ENCODE measurements at regions not wholly inside any gene's neighbourhood (a gene's known extent, or its start where the extent isn't known, plus 50 kb on each side); places are given as distances from the start of the nearest gene placed in this dataset.
"Not testable (repeated sequence)": the region's sequence is repeated elsewhere in the genome, so short reads cannot be mapped to it uniquely, and the experiment has no call there.

DNA sequence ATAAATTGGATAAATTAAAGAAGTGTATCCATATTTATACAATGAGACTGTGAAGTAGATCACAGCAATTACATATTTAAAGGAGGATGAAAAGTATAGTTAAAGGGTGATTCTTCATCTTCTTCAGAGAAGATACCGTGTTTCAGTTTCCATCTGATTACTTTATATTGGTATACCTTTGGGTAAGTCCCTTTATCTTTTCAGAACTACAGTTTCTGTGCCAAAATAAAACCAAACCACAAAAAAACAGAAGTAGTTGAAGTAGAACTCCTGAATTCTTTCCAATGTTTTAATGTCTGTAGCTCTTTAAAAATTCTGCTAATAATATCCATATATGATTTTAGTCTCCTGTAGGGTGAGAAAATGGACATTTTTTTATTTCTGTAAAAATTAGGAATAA lies 231.2 kb upstream of the LINC00305 start:
- no peak for DNase-seq

DNA sequence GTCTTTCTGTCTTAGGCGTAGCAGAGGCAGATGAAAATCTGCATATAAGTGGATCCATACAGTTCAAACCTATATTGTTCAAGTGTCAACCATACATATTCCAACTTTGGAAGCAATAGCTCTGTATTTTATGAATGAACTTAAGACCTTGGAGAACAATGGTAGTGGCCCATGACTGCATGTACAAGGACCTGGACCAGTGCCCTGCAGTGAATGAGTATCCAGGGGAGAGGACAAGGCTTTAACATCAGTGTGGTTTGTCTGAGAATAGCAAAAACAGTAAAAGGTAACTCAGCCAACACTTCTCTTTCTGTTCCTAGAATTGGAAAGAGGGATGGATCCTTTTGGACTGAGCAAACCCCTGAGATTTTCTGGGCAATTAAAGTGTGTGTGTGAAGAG lies 230.8 kb upstream of the LINC00305 start:
- no peak for DNase-seq

DNA sequence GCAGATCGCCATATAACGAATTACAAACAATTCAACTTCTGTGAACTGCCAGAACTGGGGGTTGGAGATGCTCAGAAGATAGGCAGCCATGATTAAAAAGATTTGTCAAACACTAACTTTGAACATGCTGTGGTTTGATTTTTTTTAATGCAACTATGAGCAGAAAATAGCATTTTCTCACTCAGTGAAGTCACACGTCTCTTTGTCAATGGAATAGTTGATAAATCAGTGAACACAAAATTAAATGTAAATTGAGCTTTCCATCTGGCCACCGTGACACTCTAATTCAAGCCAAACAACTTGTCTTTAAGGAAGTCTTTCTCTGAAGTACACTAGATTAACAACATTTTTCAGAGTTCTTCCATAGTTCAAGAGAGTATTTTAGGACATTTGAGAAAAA lies 228.6 kb upstream of the LINC00305 start:
- no peak for DNase-seq

DNA sequence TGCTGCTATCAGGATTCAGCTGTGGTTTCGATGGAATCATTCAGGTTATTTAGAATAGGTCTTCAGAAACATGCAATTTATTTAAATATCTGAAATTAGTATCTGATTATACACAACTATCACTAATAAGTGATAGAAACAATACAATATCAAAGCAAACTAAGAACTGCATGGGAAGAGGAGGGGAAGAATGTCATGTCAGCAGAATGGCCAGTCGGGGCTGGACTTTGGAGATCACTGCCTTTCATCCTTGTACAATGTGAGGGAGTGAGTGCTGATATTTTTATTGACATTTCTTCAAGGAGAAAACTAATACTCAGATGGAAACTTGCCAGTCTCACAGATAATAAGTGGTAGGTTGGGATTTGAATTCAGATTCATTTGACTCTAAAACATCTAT lies 224.0 kb upstream of the LINC00305 start:
- DNase-seq = no peak

DNA sequence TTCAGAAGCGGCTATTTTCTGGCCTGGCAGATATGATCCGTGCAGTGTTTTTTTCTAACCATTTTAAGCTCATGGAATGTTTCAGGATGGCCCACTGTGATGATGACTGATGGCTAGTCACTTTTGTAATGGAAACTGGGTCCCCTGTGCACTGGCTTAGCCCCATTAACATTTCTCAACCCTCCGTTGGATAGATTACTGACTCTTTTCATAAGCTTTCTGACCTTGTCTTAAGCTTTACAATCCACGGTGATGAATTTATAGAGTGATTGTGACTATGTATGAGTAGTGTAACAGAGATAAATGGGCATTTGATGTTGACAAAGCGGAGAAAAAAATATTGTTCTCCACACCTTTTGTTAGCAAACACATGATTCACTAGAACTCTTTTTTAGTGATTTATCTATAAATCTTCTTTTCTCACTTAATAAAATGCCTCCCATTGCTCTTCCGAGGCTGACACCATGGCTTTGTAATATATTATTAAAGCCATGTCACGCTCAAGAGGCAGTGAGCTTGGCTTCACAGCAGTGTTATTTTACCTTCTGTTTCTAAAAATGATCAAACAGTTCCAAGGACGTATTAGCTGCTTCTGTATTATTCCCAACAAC lies 221.0 kb upstream of the LINC00305 start:
- not testable (repeated sequence) for DNase-seq

DNA sequence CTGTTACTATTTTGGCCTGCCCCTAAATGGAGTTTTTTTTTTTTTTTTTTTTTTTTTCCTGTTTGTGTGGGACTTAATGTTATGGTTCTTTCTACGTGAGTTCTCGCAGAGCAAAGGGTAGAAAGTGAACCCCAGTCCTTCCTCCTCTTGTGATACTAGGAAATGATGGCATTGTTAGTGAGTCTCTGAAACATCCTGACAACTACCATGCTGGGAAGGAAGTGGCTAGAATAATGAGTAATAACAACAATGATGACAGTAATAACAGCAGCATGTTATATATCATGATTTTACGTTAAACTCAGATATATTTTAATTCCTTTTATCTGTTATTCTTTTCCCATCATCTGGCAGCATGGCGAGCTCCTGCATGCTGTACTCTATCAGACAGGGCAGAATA lies 216.2 kb upstream of the LINC00305 start:
- no peak for DNase-seq

DNA sequence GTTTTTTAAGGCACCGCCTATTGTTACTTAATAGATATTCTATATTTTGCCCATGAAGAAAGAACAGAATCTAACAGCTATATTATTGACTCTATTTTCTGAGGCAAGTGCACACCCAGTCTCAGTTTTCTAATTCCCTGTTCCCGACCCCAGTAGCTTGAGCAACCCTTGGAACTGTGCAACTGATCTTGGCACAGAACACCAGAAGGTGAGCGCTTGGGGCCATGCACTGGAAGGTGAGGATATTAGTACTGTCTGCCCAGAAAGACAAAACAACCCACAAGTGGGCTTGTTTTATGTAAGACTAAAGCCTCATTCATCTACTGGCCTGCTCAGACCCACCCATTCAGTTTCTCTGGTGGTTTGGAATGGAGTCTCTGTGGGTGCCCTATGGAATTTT lies 188.8 kb upstream of the LINC00305 start:
- DNase-seq = no peak

- DNase-seq = no peak
These were observed 188.1 kb upstream of the LINC00305 start for GRCh38 chr18:64337018-64337417.

GRCh38 chr18:64334748-64335147 lies 185.9 kb upstream of the LINC00305 start:
- no peak for DNase-seq

DNA sequence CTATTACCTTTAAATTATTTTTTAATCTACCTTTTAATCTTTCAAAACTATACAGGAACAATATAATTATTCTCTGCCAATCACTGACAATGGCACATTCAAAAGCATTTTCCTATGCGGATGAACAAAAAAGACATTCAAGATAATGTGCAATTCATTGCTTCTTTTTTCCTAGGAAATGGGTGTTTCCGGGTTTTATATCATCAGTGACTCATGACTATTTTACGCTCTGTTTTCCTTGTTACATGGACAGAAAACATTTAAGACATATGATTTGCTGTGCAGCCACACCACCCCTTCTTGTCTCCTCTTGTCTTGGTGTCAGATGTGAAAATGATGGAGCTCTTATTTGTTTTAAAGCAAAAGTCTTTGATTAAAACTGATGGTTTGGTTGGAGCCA lies 184.7 kb upstream of the LINC00305 start:
- no peak for DNase-seq

GRCh38 chr18:64332835-64333234 lies 183.9 kb upstream of the LINC00305 start:
- DNase-seq = no peak

- no peak for DNase-seq
These were observed 182.5 kb upstream of the LINC00305 start for GRCh38 chr18:64331419-64331818.

GRCh38 chr18:64330931-64331330 lies 182.0 kb upstream of the LINC00305 start:
- DNase-seq = no peak

- DNase-seq = no peak
These were observed 181.3 kb upstream of the LINC00305 start for GRCh38 chr18:64330161-64330560.

DNA sequence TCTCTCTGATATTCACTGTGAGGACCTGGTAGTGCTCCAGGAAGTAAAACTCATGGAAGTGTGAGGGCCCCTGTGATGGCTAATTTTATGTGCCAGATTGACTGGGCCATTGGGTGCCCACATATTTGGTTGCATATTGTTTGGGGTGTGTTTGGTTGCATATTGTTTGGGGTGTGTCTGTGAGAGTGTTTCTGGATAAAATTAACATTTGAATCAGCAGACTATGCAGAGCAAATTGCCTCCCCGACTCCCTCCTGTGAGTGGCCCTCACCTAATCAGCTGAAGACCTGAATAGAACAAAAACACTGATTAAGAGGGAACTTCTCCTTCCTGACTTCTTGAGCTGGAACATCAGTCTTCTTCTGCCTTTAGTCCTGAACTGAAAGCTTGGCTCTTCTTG lies 173.3 kb upstream of the LINC00305 start:
- DNase-seq = no peak

DNA sequence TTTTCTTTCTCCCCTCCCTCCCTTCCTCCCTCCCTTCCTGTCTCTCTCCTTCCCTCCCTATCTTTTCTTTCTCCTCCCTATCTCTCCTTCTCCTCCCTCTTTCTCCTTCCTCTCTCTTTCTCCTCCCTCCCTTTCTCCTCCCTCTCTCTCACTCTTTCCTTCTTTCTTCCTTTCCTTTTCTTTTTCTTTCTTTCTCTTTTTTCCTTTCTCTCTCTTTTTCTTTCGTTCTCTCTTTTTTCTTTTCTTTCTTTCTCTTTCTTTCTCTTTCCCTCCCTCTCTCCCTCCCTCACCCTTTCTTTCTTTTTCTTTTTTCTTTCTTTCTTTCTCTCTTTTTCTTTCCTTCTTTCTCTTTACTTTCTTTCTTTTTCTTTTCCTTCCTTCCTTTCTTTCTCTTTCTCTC lies 169.7 kb upstream of the LINC00305 start:
- no peak for DNase-seq

DNA sequence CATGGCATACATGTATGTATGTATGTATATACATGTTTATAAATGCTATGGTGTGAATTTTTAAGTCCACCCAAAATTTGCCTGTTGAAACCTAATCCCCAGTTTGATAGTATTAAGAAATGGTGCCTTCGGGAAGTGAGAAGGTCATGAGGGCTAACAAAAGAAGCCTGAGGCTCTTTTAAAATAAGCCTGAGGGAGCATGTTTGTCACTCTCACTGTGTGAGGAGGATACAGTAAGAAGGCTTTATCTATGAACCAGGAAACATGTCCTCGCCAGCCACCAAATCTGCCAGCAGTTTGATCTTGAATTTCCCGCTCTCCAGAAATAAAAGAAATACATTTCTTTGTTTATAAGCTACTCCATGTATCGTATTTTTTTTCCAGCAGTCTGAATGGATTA lies 163.0 kb upstream of the LINC00305 start:
- DNase-seq = no peak

GRCh38 chr18:64295839-64296238 lies 147.0 kb upstream of the LINC00305 start:
- DNase-seq = no peak

- no peak for DNase-seq
These were observed 146.1 kb upstream of the LINC00305 start for GRCh38 chr18:64294967-64295366.

GRCh38 chr18:64288432-64288831 lies 139.5 kb upstream of the LINC00305 start:
- DNase-seq = no peak

- DNase-seq = no peak
These were observed 139.0 kb upstream of the LINC00305 start for GRCh38 chr18:64287926-64288325.

GRCh38 chr18:64283059-64283458 lies 134.2 kb upstream of the LINC00305 start:
- no peak for DNase-seq

DNA sequence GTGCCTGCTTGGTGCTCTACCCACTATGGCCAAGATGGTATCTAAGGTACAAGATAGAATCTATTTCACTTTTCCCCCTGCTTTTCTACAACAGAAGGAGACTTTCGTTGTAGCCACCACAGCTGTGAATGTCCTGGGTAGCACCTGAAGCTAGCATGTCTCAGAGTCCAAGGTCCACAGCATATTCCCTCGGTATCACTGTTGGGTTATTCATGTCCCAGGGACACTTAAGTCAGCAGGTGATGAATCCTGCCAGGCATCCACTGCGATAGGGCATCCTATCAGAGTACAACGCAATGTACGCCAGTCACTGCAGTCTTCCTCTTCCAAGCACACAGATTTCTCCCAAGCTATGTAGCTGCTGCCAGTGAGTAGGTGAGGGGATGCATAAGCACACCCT lies 129.1 kb upstream of the LINC00305 start:
- DNase-seq = no peak

DNA sequence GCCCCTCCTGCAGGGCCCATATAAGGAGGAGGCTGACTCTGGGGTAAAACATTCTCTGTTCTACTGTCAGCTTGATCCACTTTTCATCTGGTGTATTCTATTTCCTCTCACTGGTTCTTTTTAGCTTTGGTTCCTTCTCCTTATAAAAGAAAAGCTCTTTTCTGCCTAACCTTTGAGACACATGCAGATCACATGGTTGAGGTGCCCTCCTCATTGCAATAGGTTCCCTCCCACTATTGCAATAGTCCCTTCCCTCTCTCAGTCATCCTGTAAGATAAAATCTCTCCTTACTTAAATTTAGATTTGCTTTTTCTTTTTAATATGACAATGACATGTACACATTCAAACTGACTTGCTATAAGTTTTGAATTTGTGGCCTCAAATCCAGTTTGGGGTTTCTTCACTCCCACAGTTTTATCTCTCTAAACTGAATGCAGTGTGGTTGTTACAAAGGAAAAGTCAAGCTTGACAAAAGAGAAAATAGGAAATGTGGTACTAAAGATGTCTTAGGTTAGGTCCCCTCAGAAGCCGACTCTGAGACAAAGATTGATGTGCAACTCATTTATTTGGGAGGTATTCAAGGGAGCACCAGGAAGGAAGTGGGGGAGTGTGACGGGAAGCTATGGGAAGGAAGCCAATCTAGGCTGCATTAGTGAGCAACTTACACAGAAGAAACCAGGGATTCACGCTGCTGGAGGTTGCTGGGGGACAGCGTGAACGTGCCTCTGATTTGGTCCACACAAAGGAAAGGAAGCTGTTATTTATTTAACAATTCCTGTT lies 127.6 kb upstream of the LINC00305 start:
- DNase-seq = no peak

All from NCI-H774 (cell line).